Activated CD8-positive, alpha-beta T cell treated with anti-CD3 and anti-CD28 coated beads, Interleukin-2, amount 10 ng/mL, durations not matched to agents 7 days and 5 days (primary cell): ENCODE measurements at regions not wholly inside any gene's neighbourhood (a gene's known extent, or its start where the extent isn't known, plus 50 kb on each side); places are given as distances from the start of the nearest gene placed in this dataset.

Experiments
- ATAC-seq: fragments of 150-1000 bp; cut with Tn5 transposase; one replicate; pipeline ENCODE4 v1.10.0; 2021; ENCODE audit warnings: moderate library complexity
- CTCF ChIA-PET: fragments of 350-600 bp; sonication (Branson Sonifier 250); formaldehyde crosslinking; loops from one replicate; lab custom pipeline; 2021; ENCODE audit warnings: antibody characterized with exemption; lab: Charles Lee
- POLR2A ChIA-PET: fragments of 350-600 bp; sonication (Branson Sonifier 250); formaldehyde crosslinking; loops from one replicate; lab custom pipeline; 2021; ENCODE audit warnings: antibody characterized with exemption; lab: Charles Lee
- DNase-seq: peaks from one replicate; pipeline ENCODE4 v3.0.0-alpha.2; 2020
- H3K27ac Mint-ChIP-seq: one replicate; pipeline ENCODE4 v1.8.0; 2021; ENCODE audit warnings: mild to moderate bottlenecking, mixed read lengths
- H3K27me3 Mint-ChIP-seq: one replicate; pipeline ENCODE4 v1.8.0; 2021; ENCODE audit warnings: low read depth, mixed read lengths
- H3K36me3 Mint-ChIP-seq: one replicate; pipeline ENCODE4 v1.8.0; 2021; ENCODE audit warnings: low read depth, mixed read lengths
- H3K4me1 Mint-ChIP-seq: one replicate; pipeline ENCODE4 v1.8.0; 2021; ENCODE audit warnings: low read depth, mixed read lengths
- H3K4me3 Mint-ChIP-seq: one replicate; pipeline ENCODE4 v1.8.0; 2021; ENCODE audit warnings: mild to moderate bottlenecking, mixed read lengths
- H3K9me3 Mint-ChIP-seq: one replicate; pipeline ENCODE4 v1.8.0; 2022; ENCODE audit warnings: mixed read lengths; ENCODE audit not compliant: insufficient read depth

- ChIA-PET CTCF (interaction anchor here (0.9 kb wide), 1 partner anchor 11 kb away, joined by 3 read pairs; no protein-coding TSS in a partner anchor), POLR2A (no interaction called here)
These were observed 208.3 kb downstream of the TOMM20 start for GRCh38 chr1:234920136-234920842.

GRCh38 chr1:234918961-234919761 lies 209.5 kb downstream of the TOMM20 start:
- ATAC-seq, result no peak
- DNase-seq, result no peak
- H3K27me3 Mint-ChIP-seq, result no peaks in the 10 kb centered on the region
- POLR2A ChIA-PET, result interaction anchor here (1.5 kb wide), 1 partner anchor 14 kb away, joined by 6 read pairs; no protein-coding TSS in a partner anchor
- H3K4me1 Mint-ChIP-seq, result peaks cover 21% of the 10 kb centered on the region
- H3K4me3 Mint-ChIP-seq, result no peak overlapping the region
- H3K36me3 Mint-ChIP-seq, result no peaks in the 10 kb centered on the region
- H3K9me3 Mint-ChIP-seq, result no peaks in the 10 kb centered on the region
- CTCF ChIA-PET, result interaction anchor here (0.9 to 1.0 kb wide), 2 partner anchors 10 to 165 kb away, joined by 3 to 4 read pairs; no protein-coding TSS in a partner anchor
- H3K27ac Mint-ChIP-seq, result peak overlapping the region; percentile 18

More at GRCh38 chr1:234920136-234920842, 208.3 kb downstream of the TOMM20 start:
- DNase-seq (no peak), ATAC-seq (no peak)
- Mint-ChIP-seq H3K9me3 (no peaks in the 10 kb centered on the region), H3K36me3 (no peaks in the 10 kb centered on the region), H3K4me3 (no peak overlapping the region), H3K4me1 (peaks cover 26% of the 10 kb centered on the region), H3K27me3 (no peaks in the 10 kb centered on the region), H3K27ac (no peak overlapping the region)

GRCh38 chr1:234918181-234918841 lies 210.3 kb downstream of the TOMM20 start:
- Mint-ChIP-seq H3K36me3 (no peaks in the 10 kb centered on the region), H3K27ac (no peak overlapping the region), H3K4me3 (no peak overlapping the region), H3K9me3 (no peaks in the 10 kb centered on the region), H3K27me3 (no peaks in the 10 kb centered on the region), H3K4me1 (peaks cover 20% of the 10 kb centered on the region)
- CTCF ChIA-PET, result no interaction called here
- DNase-seq (no peak), ATAC-seq (no peak)
- POLR2A ChIA-PET, result interaction anchor here (1.5 kb wide), 1 partner anchor 15 kb away, joined by 6 read pairs; no protein-coding TSS in a partner anchor

- ChIA-PET POLR2A (no interaction called here), CTCF (no interaction called here)
- H3K9me3 Mint-ChIP-seq, result no peaks in the 10 kb centered on the region
- H3K27ac Mint-ChIP-seq, result no peak overlapping the region
- no peaks in the 10 kb centered on the region for H3K36me3 Mint-ChIP-seq
- H3K4me1 Mint-ChIP-seq, result peaks cover 25% of the 10 kb centered on the region
- DNase-seq (no peak), ATAC-seq (no peak)
- H3K27me3 Mint-ChIP-seq, result no peaks in the 10 kb centered on the region
- no peak overlapping the region for H3K4me3 Mint-ChIP-seq
These were observed 211.0 kb downstream of the TOMM20 start for GRCh38 chr1:234917495-234918180.

- Mint-ChIP-seq H3K27me3 (no peaks in the 10 kb centered on the region), H3K9me3 (no peaks in the 10 kb centered on the region), H3K27ac (no peak overlapping the region), H3K4me3 (no peak overlapping the region), H3K4me1 (peaks cover 33% of the 10 kb centered on the region), H3K36me3 (no peaks in the 10 kb centered on the region)
- no peak for DNase-seq
- ChIA-PET POLR2A (no interaction called here), CTCF (no interaction called here)
- no peak for ATAC-seq
These were observed 211.8 kb downstream of the TOMM20 start for GRCh38 chr1:234916840-234917239.

- Mint-ChIP-seq H3K4me3 (no peak overlapping the region), H3K9me3 (no peaks in the 10 kb centered on the region), H3K4me1 (peaks cover 40% of the 10 kb centered on the region), H3K27ac (no peak overlapping the region), H3K27me3 (no peaks in the 10 kb centered on the region), H3K36me3 (no peaks in the 10 kb centered on the region)
- CTCF ChIA-PET, result interaction anchor here (0.6 to 1.4 kb wide), 2 partner anchors 8 to 11 kb away, joined by 3 to 6 read pairs; no protein-coding TSS in a partner anchor
- POLR2A ChIA-PET, result no interaction called here
- ATAC-seq (no peak), DNase-seq (no peak)
These were observed 212.5 kb downstream of the TOMM20 start for GRCh38 chr1:234915924-234916675.

- POLR2A ChIA-PET, result no interaction called here
- no peaks in the 10 kb centered on the region for H3K9me3 Mint-ChIP-seq
- CTCF ChIA-PET, result interaction anchor here (1.4 kb wide), 1 partner anchor 9 kb away, joined by 6 read pairs; no protein-coding TSS in a partner anchor
- H3K4me1 Mint-ChIP-seq, result peaks cover 42% of the 10 kb centered on the region
- no peak overlapping the region for H3K4me3 Mint-ChIP-seq
- ATAC-seq (no peak), DNase-seq (no peak)
- H3K27ac Mint-ChIP-seq, result no peak overlapping the region
- no peaks in the 10 kb centered on the region for H3K27me3 Mint-ChIP-seq
- no peaks in the 10 kb centered on the region for H3K36me3 Mint-ChIP-seq
These were observed 213.9 kb downstream of the TOMM20 start for GRCh38 chr1:234914606-234915290.

- no peak overlapping the region for H3K27ac Mint-ChIP-seq
- ATAC-seq, result no peak
- H3K9me3 Mint-ChIP-seq, result no peaks in the 10 kb centered on the region
- no peaks in the 10 kb centered on the region for H3K27me3 Mint-ChIP-seq
- CTCF ChIA-PET, result no interaction called here
- DNase-seq, result no peak
- H3K4me3 Mint-ChIP-seq, result no peak overlapping the region
- POLR2A ChIA-PET, result no interaction called here
- no peaks in the 10 kb centered on the region for H3K36me3 Mint-ChIP-seq
- H3K4me1 Mint-ChIP-seq, result peaks cover 39% of the 10 kb centered on the region
These were observed 214.9 kb downstream of the TOMM20 start for GRCh38 chr1:234913771-234914170.

GRCh38 chr1:234913278-234913649 lies 215.4 kb downstream of the TOMM20 start:
- H3K4me3 Mint-ChIP-seq, result no peak overlapping the region
- H3K27me3 Mint-ChIP-seq, result no peaks in the 10 kb centered on the region
- ChIA-PET POLR2A (no interaction called here), CTCF (no interaction called here)
- H3K9me3 Mint-ChIP-seq, result no peaks in the 10 kb centered on the region
- H3K27ac Mint-ChIP-seq, result no peak overlapping the region
- peaks cover 36% of the 10 kb centered on the region for H3K4me1 Mint-ChIP-seq
- H3K36me3 Mint-ChIP-seq, result no peaks in the 10 kb centered on the region
- no peak for DNase-seq
- no peak for ATAC-seq

- no peak for ATAC-seq
- H3K4me1 Mint-ChIP-seq, result peaks cover 36% of the 10 kb centered on the region
- peak overlapping the region; percentile 41 for H3K27ac Mint-ChIP-seq
- no peaks in the 10 kb centered on the region for H3K27me3 Mint-ChIP-seq
- DNase-seq, result no peak
- POLR2A ChIA-PET, result interaction anchor here (0.6 to 1.3 kb wide), 3 partner anchors 15 to 45 kb away, joined by 3 to 4 read pairs (median 3); no protein-coding TSS in a partner anchor
- H3K9me3 Mint-ChIP-seq, result no peaks in the 10 kb centered on the region
- CTCF ChIA-PET, result interaction anchor here (0.8 to 2.9 kb wide), 2 partner anchors 13 to 14 kb away, joined by 3 to 17 read pairs; no protein-coding TSS in a partner anchor
- H3K36me3 Mint-ChIP-seq, result no peaks in the 10 kb centered on the region
- no peak overlapping the region for H3K4me3 Mint-ChIP-seq
These were observed 215.9 kb downstream of the TOMM20 start for GRCh38 chr1:234912548-234913277.
